Lung (tissue), 11 donors: ENCODE measurements at regions not wholly inside any gene's neighbourhood (a gene's known extent, or its start where the extent isn't known, plus 50 kb on each side); places are given as distances from the start of the nearest gene placed in this dataset.

Experiments
- ATAC-seq: fragments of 200-7000 bp; cut with Tn5 transposase; one replicate; pipeline ENCODE4 v1.9.1; 2020; ENCODE audit warnings: moderate number of reproducible peaks; ENCODE audit not compliant: insufficient read depth, low FRiP score
- DNase-seq, 3 donors: peaks; one replicate each; pipeline ENCODE4 v3.0.0-alpha.2; 2013 to 2017
- H3K27ac ChIP-seq, 2 donors: one replicate each; pipeline ENCODE4 v1.5.1; 2013; ENCODE audit warnings: mild to moderate bottlenecking in 2 of 2, moderate library complexity in 2 of 2, control low read depth in 1 of 2, inconsistent platforms in 1 of 2, low read depth in 1 of 2, low read length in 1 of 2
- H3K27me3 ChIP-seq, 3 donors: one replicate each; pipeline ENCODE4 v1.5.1; 2013; ENCODE audit warnings: low read length in 2 of 3; ENCODE audit not compliant: control insufficient read depth in 3 of 3, insufficient read depth in 3 of 3
- H3K36me3 ChIP-seq, 4 donors: one replicate each; pipeline ENCODE4 v1.5.1; 2013; ENCODE audit warnings: low read length in 4 of 4, mild to moderate bottlenecking in 1 of 4, moderate library complexity in 1 of 4; ENCODE audit not compliant: control insufficient read depth in 4 of 4, insufficient read depth in 4 of 4
- H3K4me1 ChIP-seq, 5 donors: one replicate each; pipeline ENCODE4 v1.5.1; 2013; ENCODE audit warnings: low read length in 5 of 5, mild to moderate bottlenecking in 2 of 5, moderate library complexity in 1 of 5; ENCODE audit not compliant: control insufficient read depth in 5 of 5, insufficient read depth in 5 of 5
- H3K4me3 ChIP-seq: one replicate; pipeline ENCODE4 v1.5.1; 2013; ENCODE audit warnings: mild to moderate bottlenecking, control low read depth, moderate library complexity
- H3K9ac ChIP-seq, 2 donors: one replicate each; pipeline ENCODE4 v1.5.1; 2013; ENCODE audit warnings: low read length in 2 of 2, control low read depth in 1 of 2; ENCODE audit not compliant: insufficient read depth in 1 of 2
- H3K9me3 ChIP-seq, 4 donors: one replicate each; pipeline ENCODE4 v1.5.1; 2013; ENCODE audit warnings: low read length in 3 of 4, mild to moderate bottlenecking in 1 of 4, moderate library complexity in 1 of 4; ENCODE audit not compliant: control insufficient read depth in 4 of 4, insufficient read depth in 3 of 4
- CTCF ChIP-seq: IDR thresholded peaks from 2 replicates; pipeline ENCODE4 v1.5.1; 2012; ENCODE audit warnings: mild to moderate bottlenecking; ENCODE audit errors: control extremely low read depth, extremely low read depth
- WGBS, 2 donors: extraction: QIAGEN DNeasy Blood & Tissue Kit; methylation state at CpG; one replicate each; pipeline ENCODE4 v1.1.7; 2013; 5-methylcytosine and 5-hydroxymethylcytosine counted together
- donor health status: control.
- donor health status: control.
- donor health status: Bipolar disorder and iron deficiency.
- donor health status: healthy.
- donor health status: DM: yes; HTN: yes; CAD: no.

- no peaks in the 10 kb centered on the region for H3K27me3 ChIP-seq
- peaks cover 0 to 9% (median 0%) of the 10 kb centered on the region in 4 donors for H3K9me3 ChIP-seq
- no peak for TF ChIP-seq CTCF
- H3K36me3 ChIP-seq = no peaks in the 10 kb centered on the region
- DNase-seq (no peak), ATAC-seq (no peak)
- H3K4me1 ChIP-seq = no peaks in the 10 kb centered on the region
- 88 to 94% methylated on average over 2 of the region's 2 CpGs for WGBS, 2 donors
- H3K9ac ChIP-seq = no peak overlapping the region
- H3K4me3 ChIP-seq = no peak overlapping the region
- H3K27ac ChIP-seq = no peak overlapping the region
Measured at GRCh38 chr14:43803076-43803689, 703.9 kb downstream of the FSCB start.

GRCh38 chr14:43795600-43796228 is 711.4 kb downstream of the FSCB start:
- Histone ChIP-seq H3K36me3 (no peaks in the 10 kb centered on the region), H3K27ac (no peak overlapping the region), H3K4me1 (no peaks in the 10 kb centered on the region), H3K27me3 (no peaks in the 10 kb centered on the region), H3K4me3 (no peak overlapping the region), H3K9me3 (no peaks in the 10 kb centered on the region), H3K9ac (no peak overlapping the region)
- DNase-seq (peak in 2 of 3 donors; percentile 52 to 53), ATAC-seq (no peak)
- no peak for TF ChIP-seq CTCF

- H3K36me3 ChIP-seq = no peaks in the 10 kb centered on the region
- no peak overlapping the region for H3K27ac ChIP-seq
- H3K4me1 ChIP-seq = no peaks in the 10 kb centered on the region
- H3K4me3 ChIP-seq = no peak overlapping the region
- H3K27me3 ChIP-seq = no peaks in the 10 kb centered on the region
- no peak for DNase-seq
- no peak for TF ChIP-seq CTCF
- ATAC-seq = no peak
- WGBS, 2 donors = 57 to 68% methylated on average over 2 of the region's 2 CpGs
- H3K9me3 ChIP-seq = no peaks in the 10 kb centered on the region
- no peak overlapping the region for H3K9ac ChIP-seq
Measured at GRCh38 chr14:43793579-43793978, 713.5 kb downstream of the FSCB start.

- Histone ChIP-seq H3K4me1 (no peaks in the 10 kb centered on the region), H3K36me3 (no peaks in the 10 kb centered on the region), H3K27me3 (no peaks in the 10 kb centered on the region), H3K4me3 (no peak overlapping the region), H3K9me3 (no peaks in the 10 kb centered on the region), H3K27ac (no peak overlapping the region), H3K9ac (no peak overlapping the region)
- 68 to 82% methylated on average over 3 of the region's 3 CpGs for whole genome bisulfite sequencing, 2 donors
- no peak for ATAC-seq
- DNase-seq = no peak
- no peak for TF ChIP-seq CTCF
Measured at GRCh38 chr14:43792980-43793379, 714.1 kb downstream of the FSCB start.
